ENCODE measurements at regions not wholly inside any gene's neighbourhood (a gene's known extent, or its start where the extent isn't known, plus 50 kb on each side); places are given as distances from the start of the nearest gene placed in this dataset.
"Not testable (repeated sequence)": the region's sequence is repeated elsewhere in the genome, so short reads cannot be mapped to it uniquely, and the experiment has no call there.

DNA sequence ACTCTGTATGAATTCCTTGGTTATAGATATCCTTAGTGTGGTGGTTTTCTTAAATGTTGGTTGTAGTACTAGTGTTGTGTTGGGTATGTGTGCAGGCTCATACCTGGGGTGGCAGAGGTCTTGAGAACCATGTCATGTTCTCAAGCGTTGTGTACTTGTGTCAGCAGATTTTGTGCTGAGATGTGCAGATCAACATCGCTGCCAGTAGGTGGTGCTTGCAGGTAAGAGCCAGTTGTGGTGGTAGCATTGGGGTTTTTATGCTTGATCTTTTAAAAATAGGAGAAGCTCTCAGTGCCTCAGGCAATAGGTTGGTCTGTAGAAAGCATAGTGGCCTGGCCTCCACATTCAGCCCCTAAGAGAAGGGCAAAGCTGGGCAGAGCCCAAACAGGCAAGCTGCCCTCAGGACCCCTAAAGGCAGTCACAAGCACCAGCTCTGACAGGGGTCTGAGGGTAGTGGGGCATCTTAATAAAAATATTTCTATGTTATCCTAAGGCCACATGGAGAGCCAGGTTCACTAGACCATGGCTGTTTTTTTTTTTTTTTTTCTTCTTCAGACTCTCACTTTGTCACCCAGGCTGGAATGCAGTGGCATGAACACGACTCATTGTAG lies 164.0 kb downstream of the IL20RB start:
- DNase-seq, result no peak

DNA sequence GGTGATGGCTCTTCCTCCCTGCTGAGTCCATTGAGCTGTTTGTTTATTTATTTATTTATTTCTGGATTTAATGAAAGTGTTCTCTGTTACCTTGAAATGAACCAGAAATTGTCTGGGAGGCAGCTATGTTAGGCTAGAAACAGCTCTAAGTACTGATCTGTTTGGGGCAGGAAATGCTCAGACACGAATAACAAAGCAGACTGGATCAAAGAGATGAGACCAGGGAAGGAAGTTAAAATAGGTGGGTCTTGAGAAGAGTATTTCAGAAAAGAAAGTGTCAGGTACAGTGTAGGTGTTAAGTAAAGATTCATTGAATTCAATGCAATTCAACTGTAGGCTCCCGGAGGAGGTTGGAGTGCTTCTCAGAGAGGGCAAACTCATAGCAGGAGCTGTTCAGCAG lies 173.3 kb downstream of the IL20RB start:
- DNase-seq, result no peak

DNA sequence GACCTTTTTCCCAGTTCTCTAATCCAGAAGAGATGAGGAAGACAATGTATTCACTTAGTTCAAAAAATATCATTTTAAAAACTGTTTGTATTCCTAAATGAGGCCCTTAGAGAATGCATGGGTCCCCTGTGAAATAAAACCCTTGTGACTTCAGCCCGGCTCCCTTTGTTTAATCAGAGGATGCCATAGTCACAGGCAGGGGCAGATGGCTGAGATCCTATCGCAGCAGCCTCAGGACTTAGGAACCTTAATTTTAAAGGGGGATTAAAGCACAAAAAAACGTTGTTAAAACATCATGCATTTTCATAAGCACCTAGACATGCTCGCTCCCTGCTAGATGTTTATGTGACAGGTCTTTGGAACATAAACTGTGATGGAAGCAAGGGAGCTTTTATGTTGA lies 176.6 kb downstream of the IL20RB start:
- no peak for DNase-seq

DNA sequence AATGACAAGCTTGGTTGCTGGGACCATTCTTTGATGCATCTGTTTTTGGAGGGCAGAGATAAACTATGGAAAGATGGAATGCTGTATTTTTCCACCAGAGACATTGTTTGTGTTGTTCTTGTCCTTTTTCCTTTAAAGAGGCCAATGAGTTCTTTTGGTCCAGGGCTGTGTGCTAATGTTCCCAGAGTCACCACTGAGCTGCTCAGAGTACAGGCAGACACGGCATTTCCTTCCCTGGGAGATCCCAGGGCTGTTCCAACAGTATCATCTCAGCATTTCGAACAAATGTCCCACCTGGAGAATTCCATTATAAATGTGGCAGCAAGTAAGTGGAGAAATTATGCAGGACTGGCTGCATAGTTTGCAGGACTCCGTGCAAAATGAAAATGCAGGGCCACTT lies 190.6 kb downstream of the IL20RB start:
- DNase-seq, result no peak

DNA sequence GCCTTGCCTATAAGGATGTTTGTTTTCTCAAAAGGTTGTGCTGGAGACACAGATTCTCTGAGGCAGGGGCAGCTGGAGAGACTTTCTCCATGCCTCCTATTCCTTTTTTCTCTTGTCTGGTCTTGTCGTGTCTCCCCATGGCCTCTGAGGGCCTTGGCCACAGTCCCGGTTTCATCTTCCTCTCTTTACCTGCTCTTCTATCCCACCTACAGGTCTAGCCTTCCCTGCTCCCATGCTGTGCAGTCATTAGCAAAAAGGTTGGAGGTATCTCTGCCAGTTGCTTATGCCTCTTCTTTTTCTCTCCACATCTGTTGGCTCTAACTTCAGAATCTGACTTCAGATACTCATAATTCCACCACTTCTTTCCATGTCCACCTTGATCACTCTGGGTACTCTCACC lies 191.1 kb downstream of the IL20RB start:
- DNase-seq, result no peak

DNA sequence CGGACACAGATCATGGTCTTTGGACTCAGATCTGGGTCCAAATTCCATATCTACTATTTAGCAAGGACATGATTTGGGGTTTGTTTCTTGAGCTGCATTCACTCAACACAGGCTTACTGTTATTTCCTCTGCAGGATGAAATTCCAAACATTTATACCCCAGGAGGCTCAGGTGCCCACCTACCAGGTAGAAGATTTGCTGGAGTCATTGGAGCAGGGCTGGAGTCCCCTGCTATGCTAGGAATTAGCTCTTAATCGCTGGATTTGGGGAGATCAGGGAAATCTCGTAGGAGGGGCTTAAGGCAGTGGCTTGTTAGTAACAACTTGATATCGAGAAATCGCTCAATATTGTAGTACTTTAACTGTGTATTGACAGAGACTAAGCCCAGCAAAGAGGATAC lies 193.0 kb downstream of the IL20RB start:
- no peak for DNase-seq

DNA sequence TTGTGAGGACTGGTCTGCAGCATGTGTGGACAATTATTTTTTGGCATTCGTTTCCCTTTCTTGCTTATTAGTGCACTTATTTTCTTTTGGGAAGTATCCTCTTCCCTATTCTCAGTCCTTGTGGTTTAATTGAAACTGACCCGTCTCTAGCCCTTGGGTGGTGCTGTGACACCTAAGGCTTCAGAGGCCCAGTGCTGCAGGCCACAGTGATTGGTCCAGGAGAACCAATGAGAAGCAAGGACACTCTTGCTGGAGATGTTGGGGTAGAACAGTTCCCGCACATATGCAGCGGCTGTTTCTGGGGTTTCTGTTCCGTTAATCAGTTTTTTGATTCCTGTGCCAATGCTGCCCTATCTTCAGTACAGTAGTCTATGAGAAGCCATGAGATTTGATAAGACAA lies 195.3 kb downstream of the IL20RB start:
- DNase-seq, result not testable (repeated sequence)

DNA sequence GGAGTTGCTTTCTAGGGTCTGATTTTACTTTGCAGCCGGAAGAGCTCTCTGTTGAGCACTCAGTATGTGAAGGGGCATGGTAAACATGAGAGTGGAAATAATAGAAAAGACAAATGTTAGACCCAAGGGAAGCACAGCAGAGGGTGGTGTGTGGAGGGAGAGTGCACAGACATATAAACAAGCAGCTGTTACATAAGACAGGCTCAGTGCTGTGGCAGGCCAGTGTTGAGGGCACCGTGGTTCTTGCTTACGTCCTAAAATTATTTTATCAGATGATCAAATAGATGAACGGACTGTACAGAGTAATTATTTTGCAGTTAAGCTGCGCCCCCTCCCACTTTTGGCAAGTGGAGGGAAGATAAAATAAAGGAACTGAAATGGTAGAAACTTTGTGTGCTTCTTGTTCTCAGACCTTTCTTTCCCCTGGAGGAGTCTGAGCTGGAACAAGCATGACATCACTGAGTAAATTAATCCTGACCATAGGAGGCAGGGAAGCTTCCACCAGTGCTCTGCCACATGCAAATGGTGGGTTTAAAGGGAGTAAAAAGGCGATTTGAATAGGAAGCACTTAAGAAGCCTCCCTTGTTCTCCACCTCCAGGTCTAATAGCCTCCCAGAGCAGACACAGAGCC lies 205.6 kb downstream of the IL20RB start:
- DNase-seq, result peak; percentile 46

DNA sequence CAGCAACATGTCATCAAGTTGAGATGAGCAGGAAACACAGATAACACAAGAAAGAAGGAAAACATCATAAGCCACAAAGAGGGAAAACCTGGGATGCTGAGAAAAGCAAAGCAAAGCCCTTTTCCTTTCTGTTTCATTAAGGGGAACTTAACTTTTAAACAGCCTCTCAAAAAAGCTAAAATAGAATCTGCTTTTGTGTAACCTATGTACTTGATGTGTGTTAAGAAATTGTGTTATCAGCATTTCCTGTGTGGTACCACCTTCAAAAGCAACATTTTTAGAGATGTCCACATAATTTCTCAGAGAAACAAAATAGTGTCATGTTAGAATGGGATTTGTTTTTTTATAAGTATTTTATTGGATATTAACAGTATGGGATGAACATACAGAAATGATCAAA lies 206.2 kb downstream of the IL20RB start:
- DNase-seq, result no peak

DNA sequence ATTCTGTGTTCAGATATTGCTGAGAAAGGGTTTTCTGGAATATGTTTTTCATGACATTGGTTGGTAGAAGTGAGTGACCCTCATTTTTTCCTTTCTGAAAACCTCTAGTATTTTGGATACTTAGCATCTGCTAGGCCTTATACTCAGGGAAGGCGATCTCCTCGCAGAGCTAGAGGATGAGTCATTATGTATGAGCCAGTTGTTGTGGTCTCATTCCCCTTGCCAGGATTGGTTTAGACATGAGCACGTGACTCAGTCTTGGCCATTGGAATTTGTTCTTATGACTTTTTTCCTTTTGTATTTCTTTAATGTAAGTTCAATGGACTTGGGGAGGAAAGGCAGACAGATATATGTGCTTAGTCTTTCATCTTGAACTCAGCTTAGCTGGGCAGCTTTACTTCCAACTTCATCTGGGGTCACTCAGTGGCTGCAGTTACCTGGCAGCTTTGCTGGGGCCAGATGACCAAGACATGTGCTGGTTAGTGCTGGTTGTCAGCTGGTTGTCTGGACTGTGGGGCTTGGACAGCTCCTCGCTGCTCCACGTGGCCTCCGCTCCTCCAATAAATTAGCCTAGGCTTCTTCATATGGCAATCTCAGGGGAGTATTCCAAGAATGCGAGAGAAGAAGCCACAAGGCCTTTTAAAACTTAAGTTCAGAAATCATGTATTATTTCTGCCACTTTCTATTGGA lies 207.5 kb downstream of the IL20RB start:
- DNase-seq, result no peak

DNA sequence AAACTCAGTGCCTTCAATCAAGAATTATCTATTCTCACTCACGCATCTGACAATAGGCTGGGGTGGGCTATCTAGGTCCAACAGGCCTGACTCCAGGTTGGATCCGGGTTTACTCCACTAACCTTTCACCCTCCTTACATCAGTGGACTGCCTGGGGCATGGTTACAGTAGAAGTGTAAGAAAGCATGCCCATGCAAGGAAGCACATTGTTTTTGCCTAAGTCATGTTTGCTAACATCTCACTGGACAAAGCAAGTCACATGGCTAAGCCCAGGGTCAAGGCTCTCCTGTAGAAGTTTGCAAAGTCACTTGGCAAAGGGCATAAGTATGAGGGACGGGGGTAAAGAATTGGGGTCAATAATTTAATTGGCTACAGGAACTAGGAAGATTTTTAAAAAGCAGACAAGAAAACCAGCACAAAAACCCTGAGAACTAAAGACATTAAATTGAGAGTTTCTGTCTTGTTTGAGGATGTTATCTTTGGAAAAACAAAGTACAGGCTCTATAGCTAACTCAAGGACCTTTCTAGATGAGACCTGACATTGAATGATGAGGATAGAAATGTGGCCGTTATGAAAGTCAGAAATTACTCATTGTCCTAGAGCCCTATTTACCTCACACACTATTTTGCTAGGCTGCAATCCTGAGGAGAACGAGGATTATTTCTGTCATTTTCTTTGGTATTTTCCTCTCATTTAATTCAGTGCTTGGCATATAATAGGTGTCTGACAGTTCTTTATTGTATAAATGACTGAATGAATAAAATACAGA lies 214.2 kb downstream of the IL20RB start:
- DNase-seq, result no peak

DNA sequence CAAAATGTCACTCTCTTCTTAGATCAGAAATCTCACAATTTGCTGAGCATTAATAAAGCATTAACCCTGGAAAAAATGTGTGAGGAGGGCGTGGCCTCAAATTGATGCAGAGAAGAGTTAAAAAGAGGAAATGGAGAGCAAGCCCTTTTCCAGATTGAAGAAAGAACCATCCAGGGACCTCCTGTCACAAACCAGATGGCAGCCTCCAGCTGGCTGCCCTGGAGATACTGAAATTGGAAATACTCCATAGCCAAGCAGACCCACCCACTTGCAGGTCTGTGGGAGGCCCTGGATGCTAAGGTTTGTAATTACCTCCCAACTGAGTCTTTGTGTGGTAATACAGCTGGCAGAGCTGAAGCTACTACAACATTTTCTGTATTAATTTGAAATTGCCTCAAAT lies 214.9 kb downstream of the IL20RB start:
- DNase-seq, result no peak

DNA sequence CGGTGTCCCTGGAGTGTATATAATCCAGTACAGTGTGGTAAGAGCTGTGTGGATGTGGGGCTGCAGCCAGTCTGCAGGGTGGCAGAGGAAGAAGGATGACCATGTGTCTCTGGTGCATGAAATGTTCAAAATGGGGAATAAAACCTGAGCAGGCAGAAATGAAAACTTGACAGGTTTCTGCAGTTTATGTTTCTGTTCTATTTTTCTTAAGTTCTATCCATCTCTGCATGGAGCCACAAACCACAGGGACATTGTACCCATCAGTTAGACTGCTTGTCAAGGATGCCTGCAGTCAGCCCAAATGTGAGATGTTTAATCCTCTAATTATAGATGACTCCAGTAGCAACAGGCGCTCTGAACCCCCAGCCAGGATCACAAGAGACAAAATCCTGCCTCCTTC lies 216.7 kb downstream of the IL20RB start:
- no peak for DNase-seq

DNA sequence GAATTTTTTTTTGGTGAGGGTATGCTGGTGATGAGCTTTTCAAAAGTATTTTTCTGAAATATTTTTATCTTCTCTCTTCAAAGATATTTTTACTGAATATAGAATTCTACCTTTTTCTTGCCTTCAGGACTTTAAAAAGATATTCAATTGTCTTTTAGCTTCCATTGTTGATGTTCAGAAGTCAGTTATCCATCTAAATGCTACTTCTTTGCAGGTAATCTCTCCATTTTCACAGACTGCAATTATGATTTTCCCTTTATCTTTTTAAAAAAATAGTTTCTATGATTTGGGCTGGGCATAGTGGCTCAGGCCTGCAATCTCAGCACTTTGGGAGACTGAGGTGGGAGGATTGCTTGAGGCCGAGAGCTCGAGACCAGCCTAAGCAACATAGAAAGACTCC lies 222.4 kb downstream of the IL20RB start:
- DNase-seq, result no peak

DNA sequence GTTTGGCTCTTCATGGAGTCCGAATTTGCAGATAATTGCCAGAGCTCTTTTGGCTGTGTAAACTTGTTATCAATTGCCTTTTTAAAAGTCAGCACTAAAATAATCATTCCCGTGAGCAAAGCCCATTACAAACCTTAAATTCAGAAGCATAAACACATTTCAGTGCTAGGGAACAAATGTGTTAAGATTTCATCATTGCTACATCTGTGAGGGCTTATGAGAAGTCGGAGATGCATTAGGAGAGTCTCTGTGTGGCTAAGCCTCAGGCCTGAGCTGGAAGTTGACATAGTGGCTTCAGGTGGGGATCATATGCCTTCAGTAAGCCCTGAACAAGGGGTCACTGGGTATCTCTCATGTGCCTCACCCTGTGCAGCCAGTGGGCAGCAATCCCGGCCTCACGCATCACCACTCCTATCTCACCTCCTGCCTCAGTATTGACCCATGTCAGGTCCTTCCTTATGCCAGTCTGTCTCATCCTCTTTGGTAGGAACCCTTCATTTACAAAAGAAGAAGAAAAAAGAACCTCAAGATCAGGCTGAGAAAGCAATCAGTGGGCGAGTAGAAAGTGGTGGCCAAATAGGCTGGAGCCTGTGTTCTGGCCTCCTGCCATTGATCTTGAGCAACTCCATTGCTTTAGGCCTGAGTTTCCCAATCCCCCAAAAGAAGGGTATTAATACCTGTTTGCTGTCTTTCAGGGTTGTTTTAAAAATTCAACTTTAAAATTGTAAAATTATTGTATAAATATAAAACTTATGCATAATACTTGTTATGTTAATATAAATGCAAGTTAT lies 233.5 kb downstream of the IL20RB start:
- DNase-seq, result no peak

DNA sequence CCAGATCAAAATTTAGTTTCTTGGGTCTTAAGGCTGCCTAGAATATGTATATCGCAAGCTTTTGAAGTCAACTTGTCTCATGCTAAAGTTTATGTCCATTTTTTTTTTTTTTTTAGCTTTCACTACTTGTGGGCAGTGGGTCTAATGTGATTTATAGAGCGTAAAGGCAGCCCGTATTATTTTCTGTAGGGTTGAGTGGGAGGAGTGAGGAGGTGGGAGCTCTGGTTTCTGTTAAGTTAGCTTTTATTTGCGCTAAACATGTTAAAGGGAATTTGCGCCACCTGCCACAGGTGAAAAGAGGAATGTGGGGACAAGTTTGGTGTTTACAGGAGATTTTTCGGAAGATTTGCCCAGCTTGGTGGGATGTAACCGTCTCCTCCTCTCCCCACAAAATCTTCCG lies 234.2 kb downstream of the IL20RB start:
- DNase-seq, result no peak

DNA sequence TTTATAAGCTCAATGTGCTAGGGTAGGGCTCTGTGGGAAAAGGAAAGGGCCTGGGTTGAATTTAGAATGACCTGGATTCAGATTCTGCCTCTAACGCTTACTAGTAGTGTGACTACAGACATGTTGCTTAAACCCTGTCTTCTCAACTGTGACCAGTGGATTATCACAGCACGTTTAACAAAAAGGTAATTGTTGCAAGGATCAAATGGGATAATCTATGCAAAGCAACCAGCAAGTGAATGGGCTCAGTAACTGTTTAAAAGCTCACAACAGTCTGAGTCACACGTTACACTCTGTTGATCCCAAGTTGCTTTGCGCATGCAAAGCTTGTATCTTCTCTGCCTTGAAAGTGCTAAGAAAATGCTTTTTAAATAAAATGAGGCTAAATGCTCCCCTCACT lies 236.5 kb downstream of the IL20RB start:
- DNase-seq, result no peak

DNA sequence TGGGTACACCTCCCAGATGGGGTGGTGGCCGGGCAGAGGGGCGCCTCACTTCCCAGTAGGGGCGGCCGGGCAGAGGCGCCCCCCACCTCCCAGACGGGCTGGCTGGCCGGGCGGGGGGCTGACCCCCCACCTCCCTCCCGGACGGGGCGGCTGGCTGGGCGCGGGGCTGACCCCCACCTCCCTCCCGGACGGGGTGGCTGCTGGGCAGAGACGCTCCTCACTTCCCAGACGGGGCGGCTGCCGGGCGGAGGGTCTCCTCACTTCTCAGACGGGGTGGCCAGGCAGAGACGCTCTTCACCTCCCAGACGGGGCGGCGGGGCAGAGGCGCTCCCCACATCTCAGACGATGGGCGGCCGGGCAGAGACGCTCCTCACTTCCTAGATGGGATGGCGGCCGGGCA lies 240.6 kb downstream of the IL20RB start:
- DNase-seq, result not testable (repeated sequence)

DNA sequence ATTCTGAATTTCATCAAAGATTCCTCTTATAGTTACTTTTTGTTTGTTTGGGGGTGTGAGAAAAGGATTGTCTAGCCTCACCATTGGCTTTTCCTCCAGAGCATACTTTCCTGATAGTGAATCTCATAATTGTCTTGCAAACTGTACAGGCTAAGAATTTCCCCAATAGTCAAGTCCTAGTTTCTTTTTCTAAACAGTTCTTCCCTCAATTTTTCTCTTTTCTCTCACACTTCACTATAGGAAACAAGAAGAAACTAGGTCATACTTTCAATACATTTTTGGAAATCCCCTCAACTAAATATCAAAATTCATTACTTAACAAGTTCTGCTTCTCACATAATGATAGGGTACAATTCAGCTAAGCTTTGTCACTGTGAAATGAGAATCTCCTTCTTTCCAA lies 241.9 kb downstream of the IL20RB start:
- DNase-seq, result no peak

DNA sequence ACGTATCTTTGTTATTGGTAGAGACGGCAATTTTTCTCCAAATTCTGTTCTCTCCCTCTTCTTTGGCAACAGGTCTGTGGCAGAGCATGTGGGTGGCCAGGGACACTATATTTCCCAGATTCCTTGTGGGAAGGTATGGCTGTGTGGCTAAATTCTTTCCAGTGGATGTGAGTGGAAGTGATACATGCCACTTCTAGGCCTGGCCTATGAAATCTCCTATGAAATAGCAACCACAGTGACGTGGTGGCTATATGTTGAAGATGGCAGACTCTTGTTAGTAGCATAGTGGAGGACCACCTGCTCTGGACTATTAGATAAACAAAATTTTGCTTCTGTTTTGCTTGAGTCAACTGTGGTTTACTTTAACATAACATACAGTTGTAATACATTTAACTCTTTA lies 243.3 kb downstream of the IL20RB start:
- DNase-seq, result no peak

DNA sequence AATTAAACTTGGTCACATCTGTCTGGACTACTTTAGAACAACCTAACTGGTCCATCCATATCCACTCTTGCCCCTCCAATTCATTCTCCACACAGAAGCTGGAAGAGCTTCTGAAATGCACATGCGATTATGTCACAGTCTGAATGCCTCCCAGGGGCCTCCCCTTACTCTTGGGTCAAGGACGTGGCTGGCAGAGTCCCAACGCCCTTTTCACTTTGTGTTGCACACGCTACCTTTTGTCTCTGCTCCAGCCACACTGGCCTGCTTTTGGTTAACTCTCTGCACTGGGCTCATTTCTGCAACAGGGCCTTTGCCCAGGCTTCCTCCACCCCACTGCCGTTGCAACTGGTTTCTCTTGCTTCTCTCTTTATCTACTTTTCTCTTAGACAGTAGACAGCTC lies 245.2 kb downstream of the IL20RB start:
- no peak for DNase-seq

DNA sequence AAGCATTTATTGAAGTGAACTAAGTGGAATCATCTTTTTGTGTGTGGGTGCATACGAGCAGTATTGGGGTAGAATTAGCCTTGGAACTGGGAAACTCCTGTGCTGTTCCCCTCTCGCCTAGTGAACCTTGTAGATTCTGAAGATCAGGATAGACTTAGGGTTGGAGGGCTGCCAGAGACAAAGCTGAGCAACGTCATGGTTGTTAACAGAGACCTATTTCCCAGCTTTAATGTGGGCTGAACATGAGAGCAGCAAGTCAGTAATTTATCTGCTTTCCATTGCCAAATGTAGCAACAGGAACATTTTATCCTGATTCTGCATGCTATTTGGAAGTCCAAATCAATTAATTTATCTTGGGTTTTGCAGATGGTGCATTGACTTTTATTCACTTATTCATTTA lies 246.6 kb downstream of the IL20RB start:
- DNase-seq, result no peak

DNA sequence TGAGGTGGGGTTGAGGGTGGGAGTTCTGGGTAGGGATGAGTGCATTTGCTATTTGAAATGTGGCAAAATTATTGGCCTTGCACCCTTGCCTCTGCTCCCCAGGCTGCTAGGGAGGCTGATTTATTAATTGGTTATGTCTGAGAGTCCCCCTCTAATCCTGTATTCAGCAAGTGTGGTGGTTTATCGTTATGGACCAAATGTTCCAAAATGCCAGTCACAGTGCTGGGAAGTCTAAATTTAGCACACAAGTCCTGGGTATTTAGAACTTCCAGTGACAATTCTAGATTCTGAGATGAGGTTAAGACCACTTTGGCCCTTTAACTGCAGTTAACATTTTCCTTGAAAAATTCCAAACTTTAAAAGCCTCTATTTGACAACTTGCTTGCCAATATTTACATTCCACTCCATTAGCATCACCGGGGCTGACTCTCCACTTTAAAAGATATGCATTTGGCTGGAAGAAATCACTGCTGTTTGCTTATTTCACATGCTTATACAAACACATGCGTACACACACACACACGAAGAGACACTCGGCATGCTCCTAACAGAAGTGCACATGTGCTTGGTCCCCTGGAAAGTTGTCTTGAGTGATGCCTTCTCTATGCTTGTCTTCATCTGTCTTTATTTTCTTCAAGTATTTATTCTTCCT lies 247.7 kb downstream of the IL20RB start:
- no peak for DNase-seq

Data from NCI-H510A treated with DMSO at 0.1 percent for 48 hours (cell line).